ENCODE measurements at regions not wholly inside any gene's neighbourhood (a gene's known extent, or its start where the extent isn't known, plus 50 kb on each side); places are given as distances from the start of the nearest gene placed in this dataset.
"Not testable (repeated sequence)": the region's sequence is repeated elsewhere in the genome, so short reads cannot be mapped to it uniquely, and the experiment has no call there.

GRCh38 chr14:81765651-81766275 is 232.1 kb upstream of the SEL1L start:
- no peak for DNase-seq

GRCh38 chr14:81766321-81766915 is 232.8 kb upstream of the SEL1L start:
- DNase-seq, result no peak

GRCh38 chr14:81767266-81767995 is 233.8 kb upstream of the SEL1L start:
- no peak for DNase-seq

- no peak for DNase-seq
Measured at GRCh38 chr14:81771651-81772275, 238.1 kb upstream of the SEL1L start.

- no peak for DNase-seq
Measured at GRCh38 chr14:81772381-81772780, 238.7 kb upstream of the SEL1L start.

GRCh38 chr14:81776531-81776930 is 242.9 kb upstream of the SEL1L start:
- no peak for DNase-seq

GRCh38 chr14:81781798-81782197 is 248.1 kb upstream of the SEL1L start:
- not testable (repeated sequence) for DNase-seq

GRCh38 chr14:81784084-81784483 is 250.4 kb upstream of the SEL1L start:
- no peak for DNase-seq

- no peak for DNase-seq
Measured at GRCh38 chr14:81797315-81797714, 263.7 kb upstream of the SEL1L start.

- no peak for DNase-seq
Measured at GRCh38 chr14:81801921-81802320, 268.3 kb upstream of the SEL1L start.

GRCh38 chr14:81802341-81802740 is 268.7 kb upstream of the SEL1L start:
- DNase-seq, result no peak

- no peak for DNase-seq
Measured at GRCh38 chr14:81805785-81806184, 272.1 kb upstream of the SEL1L start.

GRCh38 chr14:81811705-81812269 is 278.1 kb upstream of the SEL1L start:
- DNase-seq, result no peak

GRCh38 chr14:81818271-81818670 is 284.6 kb upstream of the SEL1L start:
- no peak for DNase-seq

GRCh38 chr14:81819344-81819743 is 285.7 kb upstream of the SEL1L start:
- DNase-seq, result no peak

- DNase-seq, result no peak
Measured at GRCh38 chr14:81819910-81820309, 286.3 kb upstream of the SEL1L start.

GRCh38 chr14:81826081-81826480 is 292.4 kb upstream of the SEL1L start:
- no peak for DNase-seq

- DNase-seq, result no peak
Measured at GRCh38 chr14:81829447-81829846, 295.8 kb upstream of the SEL1L start.

- DNase-seq, result no peak
Measured at GRCh38 chr14:81831128-81831820, 297.6 kb upstream of the SEL1L start.

GRCh38 chr14:81834308-81834707 is 300.7 kb upstream of the SEL1L start:
- DNase-seq, result no peak

- no peak for DNase-seq
Measured at GRCh38 chr14:81837304-81837703, 303.7 kb upstream of the SEL1L start.

GRCh38 chr14:81839056-81839455 is 305.4 kb upstream of the SEL1L start:
- no peak for DNase-seq

GRCh38 chr14:81841346-81841745 is 307.7 kb upstream of the SEL1L start:
- DNase-seq, result no peak

Measured in NCI-H774 (cell line).